HepG2 (cell line): ENCODE measurements at regions not wholly inside any gene's neighbourhood (a gene's known extent, or its start where the extent isn't known, plus 50 kb on each side); places are given as distances from the start of the nearest gene placed in this dataset.

Experiments
- ZNF121 ChIP-seq: sonication (generic); formaldehyde crosslinking; IDR thresholded peaks from 2 replicates; pipeline ENCODE4 v1.5.0; 2020; ENCODE audit warnings: mild to moderate bottlenecking, missing genetic modification reagents
- ZNF331 ChIP-seq: sonication (generic); formaldehyde crosslinking; IDR thresholded peaks from 2 replicates; pipeline ENCODE4 v1.4.0; 2020; ENCODE audit warnings: missing genetic modification reagents
- TF ChIP-seq, protein P1 (sequence below): IDR thresholded peaks from 2 replicates; pipeline ENCODE4 v1.6.1; 2016; ENCODE audit warnings: low read depth, borderline replicate concordance
- TF ChIP-seq, protein P2 (sequence below): sonication (generic); formaldehyde crosslinking; IDR thresholded peaks from 2 replicates; pipeline ENCODE4 v1.5.0; 2020; ENCODE audit warnings: mild to moderate bottlenecking, missing genetic modification reagents, moderate library complexity

DNA sequence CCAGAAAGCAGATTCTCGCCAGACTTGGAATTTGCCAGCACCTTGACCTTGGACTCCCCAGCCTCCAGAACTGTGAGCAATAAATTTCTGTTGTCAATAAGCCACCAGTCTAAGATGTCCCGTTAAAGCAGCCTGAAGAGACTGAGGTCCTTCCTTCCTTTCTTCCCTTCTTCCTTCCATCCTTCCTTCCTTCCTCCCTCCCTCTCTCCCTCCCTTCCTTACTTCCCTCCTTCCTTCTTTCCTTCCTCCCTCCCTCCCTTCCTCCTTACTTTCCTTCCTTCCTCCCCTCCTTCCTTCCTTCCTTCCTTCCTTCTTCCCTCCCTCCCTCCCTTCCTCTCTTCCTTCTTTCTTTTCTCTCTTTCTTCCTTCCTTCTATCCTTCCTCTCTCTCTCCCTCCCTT lies 66.4 kb downstream of the NPTX2 start:
- TF ChIP-seq, protein P1, sequence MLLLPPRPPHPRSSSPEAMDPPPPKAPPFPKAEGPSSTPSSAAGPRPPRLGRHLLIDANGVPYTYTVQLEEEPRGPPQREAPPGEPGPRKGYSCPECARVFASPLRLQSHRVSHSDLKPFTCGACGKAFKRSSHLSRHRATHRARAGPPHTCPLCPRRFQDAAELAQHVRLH (CRISPR knock-in tag) = no peak
- TF ChIP-seq, protein P2, sequence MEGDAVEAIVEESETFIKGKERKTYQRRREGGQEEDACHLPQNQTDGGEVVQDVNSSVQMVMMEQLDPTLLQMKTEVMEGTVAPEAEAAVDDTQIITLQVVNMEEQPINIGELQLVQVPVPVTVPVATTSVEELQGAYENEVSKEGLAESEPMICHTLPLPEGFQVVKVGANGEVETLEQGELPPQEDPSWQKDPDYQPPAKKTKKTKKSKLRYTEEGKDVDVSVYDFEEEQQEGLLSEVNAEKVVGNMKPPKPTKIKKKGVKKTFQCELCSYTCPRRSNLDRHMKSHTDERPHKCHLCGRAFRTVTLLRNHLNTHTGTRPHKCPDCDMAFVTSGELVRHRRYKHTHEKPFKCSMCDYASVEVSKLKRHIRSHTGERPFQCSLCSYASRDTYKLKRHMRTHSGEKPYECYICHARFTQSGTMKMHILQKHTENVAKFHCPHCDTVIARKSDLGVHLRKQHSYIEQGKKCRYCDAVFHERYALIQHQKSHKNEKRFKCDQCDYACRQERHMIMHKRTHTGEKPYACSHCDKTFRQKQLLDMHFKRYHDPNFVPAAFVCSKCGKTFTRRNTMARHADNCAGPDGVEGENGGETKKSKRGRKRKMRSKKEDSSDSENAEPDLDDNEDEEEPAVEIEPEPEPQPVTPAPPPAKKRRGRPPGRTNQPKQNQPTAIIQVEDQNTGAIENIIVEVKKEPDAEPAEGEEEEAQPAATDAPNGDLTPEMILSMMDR (CRISPR knock-in tag) = no peak
- TF ChIP-seq ZNF121 (CRISPR knock-in tag) (no peak), ZNF331 (CRISPR knock-in tag) (no peak)
